ENCODE measurements at regions not wholly inside any gene's neighbourhood (a gene's known extent, or its start where the extent isn't known, plus 50 kb on each side); places are given as distances from the start of the nearest gene placed in this dataset.

DNA sequence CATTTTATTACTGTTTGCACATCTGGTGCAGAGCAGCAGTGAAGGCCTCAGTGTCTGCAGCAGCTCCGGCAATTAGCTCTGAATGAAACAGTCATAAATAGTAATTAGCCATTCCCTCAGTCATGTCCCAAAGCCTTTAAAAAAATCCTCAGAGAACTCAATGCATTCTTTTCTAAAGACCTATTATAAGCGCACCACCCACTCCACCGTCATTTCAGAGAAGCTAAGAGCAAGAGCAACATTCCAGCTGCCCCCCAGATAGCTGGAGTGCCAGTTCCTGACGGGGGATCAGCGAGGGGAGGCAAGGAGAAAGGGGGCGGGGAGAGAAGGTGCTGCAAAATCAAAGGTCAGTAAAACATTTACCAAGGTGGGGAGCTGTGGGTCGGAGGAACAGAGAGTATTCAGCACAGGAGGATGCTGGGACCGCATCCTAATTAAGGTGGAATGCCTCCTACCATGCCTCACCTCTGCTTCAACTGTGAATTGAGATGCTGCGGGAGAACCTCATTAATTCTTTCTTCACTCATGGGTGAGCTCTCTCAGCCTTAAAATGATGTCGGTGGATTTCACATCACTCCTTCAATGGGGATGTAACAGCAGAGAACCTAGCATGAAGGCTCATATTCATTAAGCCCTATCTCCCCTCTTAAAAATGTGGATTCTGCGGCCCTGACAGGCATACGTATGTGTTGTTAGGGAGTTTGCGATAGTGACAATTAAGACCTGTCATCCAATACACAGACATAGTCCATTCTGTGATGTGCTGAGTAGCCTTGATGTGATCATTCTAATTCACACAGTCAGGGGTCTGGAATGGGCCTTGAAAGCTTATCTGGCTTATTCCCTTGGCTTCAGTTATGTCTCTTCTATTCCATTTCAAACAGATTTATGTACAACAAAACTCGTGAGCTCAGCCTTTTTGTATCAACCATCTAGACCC is 469.5 kb upstream of the NRSN1 start:
- H3K27me3 ChIP-seq (ENCODE audit: control insufficient read depth in 2 of 2, insufficient read depth in 2 of 2, low read length in 2 of 2), result no peaks in the 10 kb centered on the region
- CTCF ChIA-PET, result no interaction called here
- H3K36me3 ChIP-seq (ENCODE audit: control insufficient read depth in 2 of 2, extremely low read depth in 1 of 2, insufficient read depth in 2 of 2, low read length in 2 of 2), result no peaks in the 10 kb centered on the region
- H3K27ac ChIP-seq (ENCODE audit: insufficient read depth, low read depth, low read length), result no peak overlapping the region
- no peak overlapping the region for H3K4me2 ChIP-seq (ENCODE audit: insufficient read depth, low read length)
- no peaks in the 10 kb centered on the region for H3K9me1 ChIP-seq (replicated peaks; ENCODE audit: control insufficient read depth, extremely low read depth, insufficient read depth, low read length)
- H2AFZ ChIP-seq (ENCODE audit: low read depth, low read length), result no peak overlapping the region
- H3K4me1 ChIP-seq (ENCODE audit: control insufficient read depth, extremely low read depth, insufficient read depth, low read length), result no peaks in the 10 kb centered on the region
- POLR2A ChIA-PET, result no interaction called here
- intact Hi-C loops (cut with micrococcal nuclease) (no loop called here), dilution Hi-C loops (cut with MboI; ENCODE audit: extremely low pct_ligation_motif_present, low sequenced_read_pairs) (no loop called here)
- FAIRE-seq (no peak), DNase-seq (ENCODE audit: low read depth, low spot score) (no peak)
- TF ChIP-seq, protein P1, sequence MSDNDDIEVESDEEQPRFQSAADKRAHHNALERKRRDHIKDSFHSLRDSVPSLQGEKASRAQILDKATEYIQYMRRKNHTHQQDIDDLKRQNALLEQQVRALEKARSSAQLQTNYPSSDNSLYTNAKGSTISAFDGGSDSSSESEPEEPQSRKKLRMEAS (IDR thresholded peaks at IDR 0.05; ENCODE audit: insufficient read depth, insufficient read length), result no peak
- no peak for TF ChIP-seq GATA2 (IDR thresholded peaks at IDR 0.05; ENCODE audit: insufficient read depth, insufficient read length, low read depth, low read length)
- H3K79me2 ChIP-seq (ENCODE audit: control insufficient read depth, insufficient read depth, low read length), result no peaks in the 10 kb centered on the region
- H3K9me3 ChIP-seq (replicated peaks; ENCODE audit: control insufficient read depth, insufficient read depth, low read length), result peaks cover 2% of the 10 kb centered on the region
- H3K4me3 ChIP-seq (replicated peaks in 1 of 3; ENCODE audit: insufficient read depth in 1 of 3, low read depth in 1 of 3, low read length in 3 of 3), result no peak overlapping the region
- H4K20me1 ChIP-seq (replicated peaks; ENCODE audit: control insufficient read depth, extremely low read depth, insufficient read depth, low read length), result no peaks in the 10 kb centered on the region
- no peak overlapping the region for H3K9ac ChIP-seq (replicated peaks; ENCODE audit: extremely low read depth, insufficient read depth, low read length)
- BruUV-seq (replicated peaks), result no TSS peak

DNA sequence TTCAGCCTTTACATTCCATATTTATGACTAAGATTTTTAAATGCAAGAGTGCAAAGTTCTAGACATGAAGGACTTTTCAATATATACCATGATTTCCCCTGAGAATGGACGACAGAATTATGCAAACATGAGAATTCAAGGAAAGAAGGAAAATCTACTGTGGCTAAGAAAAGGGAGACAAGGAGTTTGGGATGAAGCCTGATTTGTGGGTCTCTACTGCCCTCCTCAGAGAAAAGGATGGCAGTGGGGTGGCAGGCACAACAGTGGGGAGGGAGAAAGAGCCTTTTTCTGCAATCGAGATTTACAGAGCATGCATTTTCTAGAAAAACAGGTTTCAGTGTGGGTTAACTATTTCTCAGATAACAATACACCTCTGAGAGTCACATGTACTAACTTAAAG is 466.9 kb upstream of the NRSN1 start:
- H3K9ac ChIP-seq (replicated peaks; ENCODE audit: extremely low read depth, insufficient read depth, low read length), result no peak overlapping the region
- no peaks in the 10 kb centered on the region for H3K4me1 ChIP-seq (ENCODE audit: control insufficient read depth, extremely low read depth, insufficient read depth, low read length)
- no peak for TF ChIP-seq POLR2AphosphoS5 (IDR thresholded peaks at IDR 0.05; ENCODE audit: insufficient read depth, low read depth, low read length)
- TF ChIP-seq, protein P2, sequence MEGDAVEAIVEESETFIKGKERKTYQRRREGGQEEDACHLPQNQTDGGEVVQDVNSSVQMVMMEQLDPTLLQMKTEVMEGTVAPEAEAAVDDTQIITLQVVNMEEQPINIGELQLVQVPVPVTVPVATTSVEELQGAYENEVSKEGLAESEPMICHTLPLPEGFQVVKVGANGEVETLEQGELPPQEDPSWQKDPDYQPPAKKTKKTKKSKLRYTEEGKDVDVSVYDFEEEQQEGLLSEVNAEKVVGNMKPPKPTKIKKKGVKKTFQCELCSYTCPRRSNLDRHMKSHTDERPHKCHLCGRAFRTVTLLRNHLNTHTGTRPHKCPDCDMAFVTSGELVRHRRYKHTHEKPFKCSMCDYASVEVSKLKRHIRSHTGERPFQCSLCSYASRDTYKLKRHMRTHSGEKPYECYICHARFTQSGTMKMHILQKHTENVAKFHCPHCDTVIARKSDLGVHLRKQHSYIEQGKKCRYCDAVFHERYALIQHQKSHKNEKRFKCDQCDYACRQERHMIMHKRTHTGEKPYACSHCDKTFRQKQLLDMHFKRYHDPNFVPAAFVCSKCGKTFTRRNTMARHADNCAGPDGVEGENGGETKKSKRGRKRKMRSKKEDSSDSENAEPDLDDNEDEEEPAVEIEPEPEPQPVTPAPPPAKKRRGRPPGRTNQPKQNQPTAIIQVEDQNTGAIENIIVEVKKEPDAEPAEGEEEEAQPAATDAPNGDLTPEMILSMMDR (IDR thresholded peaks at IDR 0.05; ENCODE audit: extremely low read depth in 1 of 2, insufficient read depth in 1 of 2, low read depth in 1 of 2, low read length in 2 of 2), result peak in 1 of 2 donors; percentile 7
- DNase-seq (ENCODE audit: low read depth, low spot score) (no peak), FAIRE-seq (no peak)
- no peak overlapping the region for H3K4me3 ChIP-seq (replicated peaks in 1 of 3; ENCODE audit: insufficient read depth in 1 of 3, low read depth in 1 of 3, low read length in 3 of 3)
- H3K36me3 ChIP-seq (ENCODE audit: control insufficient read depth in 2 of 2, extremely low read depth in 1 of 2, insufficient read depth in 2 of 2, low read length in 2 of 2), result no peaks in the 10 kb centered on the region
- intact Hi-C loops (cut with micrococcal nuclease), result no loop called here
- no peak overlapping the region for H2AFZ ChIP-seq (ENCODE audit: low read depth, low read length)
- no peak overlapping the region for H3K4me2 ChIP-seq (ENCODE audit: insufficient read depth, low read length)
- POLR2A ChIA-PET, result no interaction called here
- H4K20me1 ChIP-seq (replicated peaks; ENCODE audit: control insufficient read depth, extremely low read depth, insufficient read depth, low read length), result no peaks in the 10 kb centered on the region
- CTCF ChIA-PET, result no interaction called here
- no peaks in the 10 kb centered on the region for H3K79me2 ChIP-seq (ENCODE audit: control insufficient read depth, insufficient read depth, low read length)
- no peaks in the 10 kb centered on the region for H3K9me3 ChIP-seq (replicated peaks; ENCODE audit: control insufficient read depth, insufficient read depth, low read length)
- dilution Hi-C loops (cut with MboI; ENCODE audit: extremely low pct_ligation_motif_present, low sequenced_read_pairs), result no loop called here
- no peaks in the 10 kb centered on the region for H3K9me1 ChIP-seq (replicated peaks; ENCODE audit: control insufficient read depth, extremely low read depth, insufficient read depth, low read length)
- no peak overlapping the region for H3K27ac ChIP-seq (ENCODE audit: insufficient read depth, low read depth, low read length)
- no TSS peak for BruUV-seq (replicated peaks)
- H3K27me3 ChIP-seq (ENCODE audit: control insufficient read depth in 2 of 2, insufficient read depth in 2 of 2, low read length in 2 of 2), result no peaks in the 10 kb centered on the region
